HG03159 (cell line): ENCODE measurements at regions not wholly inside any gene's neighbourhood (a gene's known extent, or its start where the extent isn't known, plus 50 kb on each side); places are given as distances from the start of the nearest gene placed in this dataset.

ENCODE experiments used
- ATAC-seq: cut with Tn5 transposase; IDR thresholded peaks from one replicate; pipeline ENCODE4 v1.9.1; 2021; ENCODE audit warnings: mild to moderate bottlenecking, moderate library complexity; ENCODE audit not compliant: unreplicated experiment

- no peak for ATAC-seq
Observed at GRCh38 chr10:31720546-31720945, 208.1 kb downstream of the ARHGAP12 start.

GRCh38 chr10:31709476-31709875 lies 219.2 kb downstream of the ARHGAP12 start:
- ATAC-seq: no peak

GRCh38 chr10:31709028-31709427 lies 219.6 kb downstream of the ARHGAP12 start:
- no peak for ATAC-seq

GRCh38 chr10:31708474-31708873 lies 220.2 kb downstream of the ARHGAP12 start:
- no peak for ATAC-seq

GRCh38 chr10:31708046-31708445 lies 220.6 kb downstream of the ARHGAP12 start:
- ATAC-seq: peak; percentile 9

GRCh38 chr10:31707093-31708039 lies 221.3 kb downstream of the ARHGAP12 start:
- peak; percentile 85 for ATAC-seq

GRCh38 chr10:31706464-31707092 lies 222.1 kb downstream of the ARHGAP12 start:
- no peak for ATAC-seq

- ATAC-seq: no peak
Observed at GRCh38 chr10:31705136-31705535, 223.5 kb downstream of the ARHGAP12 start.

- no peak for ATAC-seq
Observed at GRCh38 chr10:31704195-31704594, 224.4 kb downstream of the ARHGAP12 start.

GRCh38 chr10:31702954-31703353 lies 225.7 kb downstream of the ARHGAP12 start:
- no peak for ATAC-seq

GRCh38 chr10:31702005-31702404 lies 226.6 kb downstream of the ARHGAP12 start:
- ATAC-seq: no peak

- ATAC-seq: no peak
Observed at GRCh38 chr10:31701546-31701945, 227.1 kb downstream of the ARHGAP12 start.

GRCh38 chr10:31700181-31700611 lies 228.4 kb downstream of the ARHGAP12 start:
- ATAC-seq: no peak

- no peak for ATAC-seq
Observed at GRCh38 chr10:31698181-31698830, 230.3 kb downstream of the ARHGAP12 start.

GRCh38 chr10:31697271-31698180 lies 231.1 kb downstream of the ARHGAP12 start:
- no peak for ATAC-seq

GRCh38 chr10:31694929-31695837 lies 233.4 kb downstream of the ARHGAP12 start:
- no peak for ATAC-seq

GRCh38 chr10:31694126-31694685 lies 234.4 kb downstream of the ARHGAP12 start:
- ATAC-seq: no peak

- ATAC-seq: no peak
Observed at GRCh38 chr10:31693491-31693890, 235.1 kb downstream of the ARHGAP12 start.

- ATAC-seq: no peak
Observed at GRCh38 chr10:31689233-31689632, 239.4 kb downstream of the ARHGAP12 start.
